IMR-90 (cell line): ENCODE measurements at regions not wholly inside any gene's neighbourhood (a gene's known extent, or its start where the extent isn't known, plus 50 kb on each side); places are given as distances from the start of the nearest gene placed in this dataset.

Experiments used
- ATAC-seq: fragments of 200-7000 bp; cut with Tn5 transposase; 2 replicates; pipeline ENCODE4 v1.9.1; 2020; ENCODE audit warnings: low read depth, mild to moderate bottlenecking, moderate library complexity
- BruUV-seq: library from RNA; stranded (reverse); fragments of 400-500 nt; replicated peaks from 2 replicates; lab custom pipeline; 2021; lab: Mats Ljungman, UMichigan
- CTCF ChIA-PET: fragments of 300-600 bp; formaldehyde crosslinking; extraction: SDS; loops from one replicate; lab custom pipeline; 2021; ENCODE audit warnings: antibody characterized with exemption; lab: Yijun Ruan, JAX
- POLR2A ChIA-PET: fragments of 300-600 bp; sonication (Branson Sonifier 250); formaldehyde crosslinking; loops from one replicate; lab custom pipeline; 2022; ENCODE audit warnings: antibody characterized with exemption; ENCODE audit not compliant: unreplicated experiment; lab: Charles Lee
- DNase-seq: peaks from one replicate; pipeline ENCODE4 v3.0.0; 2013
- H2AFZ ChIP-seq: replicated peaks from 2 replicates; pipeline ENCODE3; 2013; ENCODE audit warnings: low read length, mild to moderate bottlenecking; ENCODE audit not compliant: poor library complexity
- H2AK5ac ChIP-seq: 2 replicates; pipeline ENCODE4 v1.6.1; 2013; ENCODE audit warnings: low read depth, low read length, inconsistent platforms
- H2AK9ac ChIP-seq: replicated peaks from 2 replicates; pipeline ENCODE3; 2013; ENCODE audit warnings: mild to moderate bottlenecking, low read depth, low read length, moderate library complexity; ENCODE audit not compliant: poor library complexity
- H2BK120ac ChIP-seq: 2 replicates; pipeline ENCODE4 v1.6.1; 2013; ENCODE audit warnings: low read depth, low read length, inconsistent platforms
- H2BK15ac ChIP-seq: 3 replicates; pipeline ENCODE4 v1.6.1; 2013; ENCODE audit warnings: low read depth, low read length, inconsistent platforms
- H2BK20ac ChIP-seq: 2 replicates; pipeline ENCODE4 v1.6.1; 2013; ENCODE audit warnings: low read depth, mild to moderate bottlenecking, inconsistent platforms, low read length, moderate library complexity
- H2BK5ac ChIP-seq: 2 replicates; pipeline ENCODE4 v1.6.1; 2013; ENCODE audit warnings: mild to moderate bottlenecking, low read depth, low read length, inconsistent platforms; ENCODE audit not compliant: poor library complexity, severe bottlenecking
- H3K14ac ChIP-seq: replicated peaks from 2 replicates; pipeline ENCODE4 v1.6.1; 2013; ENCODE audit warnings: low read depth, low read length, inconsistent platforms
- H3K18ac ChIP-seq: 2 replicates; pipeline ENCODE4 v1.6.1; 2013; ENCODE audit warnings: low read depth, low read length, control low read depth
- H3K23ac ChIP-seq: 2 replicates; pipeline ENCODE4 v1.6.1; 2013; ENCODE audit warnings: low read depth, low read length, inconsistent platforms
- H3K27ac ChIP-seq: 2 replicates; pipeline ENCODE4 v1.5.1; 2013; ENCODE audit warnings: mild to moderate bottlenecking, control low read depth, low read length; ENCODE audit not compliant: insufficient read depth
- H3K27me3 ChIP-seq: 2 replicates; pipeline ENCODE4 v1.6.1; 2013; ENCODE audit warnings: low read length; ENCODE audit not compliant: control insufficient read depth, insufficient read depth
- H3K36me3 ChIP-seq: 2 replicates; pipeline ENCODE4 v1.6.1; 2013; ENCODE audit warnings: low read length, mixed read lengths; ENCODE audit not compliant: control insufficient read depth, insufficient read depth
- H3K4ac ChIP-seq: 2 replicates; pipeline ENCODE4 v1.6.1; 2013; ENCODE audit warnings: low read depth, low read length, inconsistent platforms
- H3K4me1 ChIP-seq: 2 replicates; pipeline ENCODE4 v1.6.1; 2013; ENCODE audit warnings: low read length, mixed read lengths; ENCODE audit not compliant: control insufficient read depth, insufficient read depth
- H3K4me2 ChIP-seq: 2 replicates; pipeline ENCODE4 v1.6.1; 2013; ENCODE audit warnings: low read depth, mild to moderate bottlenecking, control low read depth, low read length, moderate library complexity
- H3K4me3 ChIP-seq: 2 replicates; pipeline ENCODE4 v1.5.1; 2013; ENCODE audit warnings: low read depth, mild to moderate bottlenecking, control low read depth, low read length, moderate library complexity; ENCODE audit not compliant: insufficient read depth
- H3K56ac ChIP-seq: 2 replicates; pipeline ENCODE4 v1.6.1; 2013; ENCODE audit warnings: low read length, inconsistent platforms; ENCODE audit not compliant: insufficient read depth; ENCODE audit errors: extremely low read depth
- H3K79me1 ChIP-seq, 2 experiments: 2 replicates each; pipeline ENCODE4 v1.6.1; 2013; ENCODE audit warnings: low read length in 2 of 2, inconsistent platforms in 1 of 2, low read depth in 1 of 2
- H3K9ac ChIP-seq: 2 replicates; pipeline ENCODE4 v1.6.1; 2013; ENCODE audit warnings: low read depth, low read length, control low read depth
- H3K9me1 ChIP-seq: 2 replicates; pipeline ENCODE4 v1.6.1; 2013; ENCODE audit warnings: low read length, inconsistent platforms; ENCODE audit not compliant: insufficient read depth
- H3K9me3 ChIP-seq: 2 replicates; pipeline ENCODE4 v1.6.1; 2013; ENCODE audit warnings: low read length; ENCODE audit not compliant: control insufficient read depth, insufficient read depth
- H4K20me1 ChIP-seq: 2 replicates; pipeline ENCODE4 v1.6.1; 2013; ENCODE audit warnings: low read length, inconsistent platforms; ENCODE audit not compliant: insufficient read depth
- H4K5ac ChIP-seq: 2 replicates; pipeline ENCODE4 v1.6.1; 2013; ENCODE audit warnings: mild to moderate bottlenecking, low read depth, low read length, control low read depth
- H4K8ac ChIP-seq, 2 experiments: 2 replicates each; pipeline ENCODE4 v1.6.1; 2013; ENCODE audit warnings: low read depth in 2 of 2, low read length in 2 of 2, control low read depth in 1 of 2, inconsistent platforms in 1 of 2
- H4K91ac ChIP-seq: 2 replicates; pipeline ENCODE4 v1.6.1; 2013; ENCODE audit warnings: low read depth, low read length, inconsistent platforms; ENCODE audit not compliant: insufficient read depth
- BHLHE40 ChIP-seq: fragments of 150-350 bp; IDR thresholded peaks from 2 replicates; pipeline ENCODE4 v1.6.1; 2016; ENCODE audit warnings: mild to moderate bottlenecking, low read depth, low read length
- CEBPB ChIP-seq: IDR thresholded peaks from 2 replicates; pipeline ENCODE4 v1.6.1; 2012; ENCODE audit warnings: low read depth, low read length, improper control_type of control experiment
- CHD1 ChIP-seq: IDR thresholded peaks from 2 replicates; pipeline ENCODE4 v1.6.1; 2012; ENCODE audit warnings: low read depth, low read length, improper control_type of control experiment
- CTCF ChIP-seq: conservative IDR thresholded peaks from 2 replicates; pipeline ENCODE4 v1.5.1; 2012; ENCODE audit warnings: mild to moderate bottlenecking, low read depth, low read length, improper control_type of control experiment
- ELK1 ChIP-seq: fragments of 150-350 bp; IDR thresholded peaks from 2 replicates; pipeline ENCODE4 v1.6.1; 2016; ENCODE audit warnings: low read depth, mild to moderate bottlenecking, low read length, moderate library complexity, borderline replicate concordance
- FOS ChIP-seq: fragments of 150-350 bp; IDR thresholded peaks from 2 replicates; pipeline ENCODE4 v1.6.1; 2016; ENCODE audit warnings: low read depth, low read length
- MAFK ChIP-seq: IDR thresholded peaks from 2 replicates; pipeline ENCODE4 v1.6.1; 2012; ENCODE audit warnings: low read depth, low read length, improper control_type of control experiment
- MAZ ChIP-seq: IDR thresholded peaks from 2 replicates; pipeline ENCODE4 v1.6.1; 2012; ENCODE audit warnings: low read depth, mild to moderate bottlenecking, low read length, improper control_type of control experiment, moderate library complexity, borderline replicate concordance
- MXI1 ChIP-seq: IDR thresholded peaks from 2 replicates; pipeline ENCODE4 v1.6.1; 2012; ENCODE audit warnings: low read depth, mild to moderate bottlenecking, low read length, moderate library complexity, borderline replicate concordance
- NFE2L2 ChIP-seq: fragments of 150-350 bp; IDR thresholded peaks from 2 replicates; pipeline ENCODE4 v1.6.1; 2016; ENCODE audit warnings: low read depth, mild to moderate bottlenecking, low read length
- POLR2A ChIP-seq: IDR thresholded peaks from 2 replicates; pipeline ENCODE4 v1.6.1; 2012; ENCODE audit warnings: mild to moderate bottlenecking, low read depth, low read length
- RAD21 ChIP-seq: IDR thresholded peaks from 2 replicates; pipeline ENCODE4 v1.6.1; 2012; ENCODE audit warnings: low read length, improper control_type of control experiment
- RCOR1 ChIP-seq: IDR thresholded peaks from 2 replicates; pipeline ENCODE4 v1.6.1; 2012; ENCODE audit warnings: mild to moderate bottlenecking, low read length, improper control_type of control experiment; ENCODE audit not compliant: insufficient replicate concordance
- RFX5 ChIP-seq: IDR thresholded peaks from 2 replicates; pipeline ENCODE4 v1.8.0; 2012; ENCODE audit warnings: low read depth, mild to moderate bottlenecking, low read length, moderate library complexity
- SMC3 ChIP-seq: fragments of 150-350 bp; IDR thresholded peaks from 2 replicates; pipeline ENCODE4 v1.6.1; 2016; ENCODE audit warnings: low read depth, mild to moderate bottlenecking, antibody characterized with exemption, low read length, moderate library complexity
- WGBS, 2 experiments: methylation state at CpG; one replicate each; pipeline versions ENCODE4 v1.1.5 to v1.1.7; 2013; ENCODE audit warnings: missing lambda C conversion rate in 2 of 2; ENCODE audit not compliant: insufficient read length in 1 of 2; ENCODE audit errors: extremely low coverage in 2 of 2; 5-methylcytosine and 5-hydroxymethylcytosine counted together
- dilution Hi-C: fragments of 300-500 bp; cut with HindIII; formaldehyde crosslinking; loops from one replicate; pipeline ENCODE4 v1.14.3; 2018; ENCODE audit warnings: low sequenced_read_pairs; ENCODE audit not compliant: unreplicated experiment
- in situ Hi-C: fragments of 300-500 bp; cut with MboI; formaldehyde crosslinking; loops from 3 replicates; pipeline ENCODE4 v1.14.3; 2019; ENCODE audit warnings: low sequenced_read_pairs, inconsistent platforms, mixed read lengths
- intact Hi-C: fragments of 100-400 bp; cut with micrococcal nuclease; formaldehyde crosslinking; loops from 2 replicates; pipeline ENCODE4 v1.10.0; 2022

- ATAC-seq (no peak), DNase-seq (no peak)
- TF ChIP-seq CHD1, result no peak
- no peak for TF ChIP-seq RCOR1
- no peak for TF ChIP-seq RAD21
- no peak for TF ChIP-seq MAFK
- no peak for TF ChIP-seq ELK1
- no peak for TF ChIP-seq BHLHE40
- TF ChIP-seq POLR2A, result no peak
- TF ChIP-seq CEBPB, result no peak
- TF ChIP-seq CTCF, result no peak
- no peak for TF ChIP-seq SMC3
- no peak for TF ChIP-seq NFE2L2
- TF ChIP-seq FOS, result no peak
- no peak for TF ChIP-seq MAZ
- TF ChIP-seq RFX5, result no peak
- TF ChIP-seq MXI1, result no peak
- Histone ChIP-seq H3K56ac (no peak overlapping the region), H3K4me1 (peaks cover 11% of the 10 kb centered on the region), H2AK9ac (no peak overlapping the region), H4K8ac (0 out of 4 replicates have a peak overlapping the region, but pooled peaks of 1 of the 2 experiments have one; percentile 21), H3K9ac (no peak overlapping the region), H3K27ac (no peak overlapping the region), H3K4ac (peak overlapping the region; percentile 36), H4K91ac (no peak overlapping the region), H3K9me1 (peaks cover 3% of the 10 kb centered on the region; the same call in 1 of the 2 replicates), H2BK120ac (peak overlapping the region; percentile 13; the same call in 1 of the 2 replicates), H3K79me1 (no peaks in the 10 kb centered on the region), H4K5ac (no peak overlapping the region), H3K18ac (no peak overlapping the region), H4K20me1 (no peaks in the 10 kb centered on the region), H2BK20ac (peak overlapping the region; percentile 14; the same call in 1 of the 2 replicates), H2BK5ac (no peak overlapping the region), H2BK15ac (0 out of 3 replicates have a peak overlapping the region, but pooled peaks have one; percentile 28), H3K27me3 (no peaks in the 10 kb centered on the region), H3K4me2 (no peak overlapping the region), H2AK5ac (peak overlapping the region; percentile 73), H3K36me3 (no peaks in the 10 kb centered on the region), H2AFZ (peak overlapping the region; percentile 44), H3K9me3 (peaks cover 6% of the 10 kb centered on the region), H3K4me3 (no peak overlapping the region), H3K23ac (no peak overlapping the region), H3K14ac (peak overlapping the region; percentile 30; the same call in 1 of the 2 replicates)
- 80% methylated on average over 1 of the region's 2 CpGs; no CpG with 5 or more reads in 1 of the 2 experiments for WGBS, 2 experiments
- intact Hi-C loops (no loop called here), dilution Hi-C loops (no loop called here), in situ Hi-C loops (no loop called here)
- ChIA-PET POLR2A (no interaction called here), CTCF (no interaction called here)
- BruUV-seq, result no TSS peak
These were observed 170.9 kb downstream of the FGF1 start for GRCh38 chr5:142515036-142515435.
